GM12875 (cell line): ENCODE measurements at regions not wholly inside any gene's neighbourhood (a gene's known extent, or its start where the extent isn't known, plus 50 kb on each side); places are given as distances from the start of the nearest gene placed in this dataset.

Source experiments
- H3K4me3 ChIP-seq: one replicate; pipeline ENCODE4 v1.5.1; 2011; ENCODE audit warnings: low read depth, low read length, control low read depth
- TF ChIP-seq, protein P1 (sequence below): IDR thresholded peaks from 2 replicates; pipeline ENCODE4 v1.5.1; 2011; ENCODE audit warnings: low read depth, mild to moderate bottlenecking, control low read depth, inconsistent platforms, low read length, moderate library complexity, borderline replicate concordance; ENCODE audit not compliant: insufficient read depth

DNA sequence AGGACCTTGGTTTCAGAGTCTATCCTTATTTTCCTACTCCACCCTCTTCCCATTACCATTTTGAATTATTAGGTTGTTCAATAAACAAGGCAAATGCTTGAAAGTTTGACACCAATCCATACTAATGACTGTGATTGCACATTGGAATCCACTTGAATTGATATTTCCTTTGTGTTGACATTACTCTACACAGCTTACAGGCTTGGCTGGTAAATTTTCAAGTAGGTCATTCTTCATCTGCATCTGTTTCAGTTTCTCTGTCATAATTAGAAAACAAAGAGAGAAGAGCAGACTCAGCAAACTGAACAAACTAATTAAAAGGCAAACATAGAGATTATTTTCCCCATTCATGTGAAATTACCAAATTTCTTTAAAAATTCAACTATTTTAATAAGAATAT lies 732.9 kb upstream of the BCHE start:
- TF ChIP-seq, protein P1, sequence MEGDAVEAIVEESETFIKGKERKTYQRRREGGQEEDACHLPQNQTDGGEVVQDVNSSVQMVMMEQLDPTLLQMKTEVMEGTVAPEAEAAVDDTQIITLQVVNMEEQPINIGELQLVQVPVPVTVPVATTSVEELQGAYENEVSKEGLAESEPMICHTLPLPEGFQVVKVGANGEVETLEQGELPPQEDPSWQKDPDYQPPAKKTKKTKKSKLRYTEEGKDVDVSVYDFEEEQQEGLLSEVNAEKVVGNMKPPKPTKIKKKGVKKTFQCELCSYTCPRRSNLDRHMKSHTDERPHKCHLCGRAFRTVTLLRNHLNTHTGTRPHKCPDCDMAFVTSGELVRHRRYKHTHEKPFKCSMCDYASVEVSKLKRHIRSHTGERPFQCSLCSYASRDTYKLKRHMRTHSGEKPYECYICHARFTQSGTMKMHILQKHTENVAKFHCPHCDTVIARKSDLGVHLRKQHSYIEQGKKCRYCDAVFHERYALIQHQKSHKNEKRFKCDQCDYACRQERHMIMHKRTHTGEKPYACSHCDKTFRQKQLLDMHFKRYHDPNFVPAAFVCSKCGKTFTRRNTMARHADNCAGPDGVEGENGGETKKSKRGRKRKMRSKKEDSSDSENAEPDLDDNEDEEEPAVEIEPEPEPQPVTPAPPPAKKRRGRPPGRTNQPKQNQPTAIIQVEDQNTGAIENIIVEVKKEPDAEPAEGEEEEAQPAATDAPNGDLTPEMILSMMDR: no peak

DNA sequence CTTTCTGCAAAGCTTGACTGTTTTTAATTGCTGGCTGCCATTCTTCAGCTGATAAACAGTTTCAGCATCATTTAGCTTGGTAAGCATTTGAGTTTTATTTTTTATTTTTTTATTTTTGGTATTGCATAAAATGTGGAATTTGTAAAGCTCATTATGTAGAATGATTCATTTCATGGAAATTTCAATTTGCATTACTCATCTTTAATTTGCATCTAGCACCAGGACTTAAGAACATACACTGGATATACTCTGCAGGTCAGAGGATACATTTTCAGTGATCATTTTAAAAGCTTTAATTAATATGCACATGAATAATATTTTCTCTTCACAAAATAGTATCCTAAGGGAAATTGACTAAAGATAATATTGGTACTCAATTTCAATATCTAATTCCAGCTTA lies 732.4 kb upstream of the BCHE start:
- H3K4me3 ChIP-seq: no peak overlapping the region
- TF ChIP-seq, protein P1: no peak

More for the DNA sequence above, 732.9 kb upstream of the BCHE start:
- no peak overlapping the region for H3K4me3 ChIP-seq

DNA sequence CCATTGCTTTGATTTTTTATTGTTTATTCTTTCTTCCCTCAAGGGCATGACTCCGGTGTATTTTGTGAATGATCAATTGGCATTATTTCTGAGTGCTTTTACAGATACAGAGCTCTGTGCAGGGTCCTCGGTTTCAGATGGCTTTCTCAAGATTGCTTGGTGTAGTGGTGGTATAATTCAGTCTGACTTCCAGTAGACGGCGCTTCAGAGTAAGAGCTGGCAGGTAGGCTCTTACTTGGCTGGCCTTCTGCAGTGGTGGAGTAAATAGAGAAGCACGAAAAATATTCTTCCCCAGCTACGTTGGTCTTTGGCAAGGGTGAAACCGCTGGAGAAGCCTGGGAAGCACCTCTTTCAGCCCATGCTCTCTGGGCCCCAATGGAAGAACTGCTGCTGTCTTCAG lies 723.0 kb upstream of the BCHE start:
- no peak overlapping the region for H3K4me3 ChIP-seq
- TF ChIP-seq, protein P1: no peak

DNA sequence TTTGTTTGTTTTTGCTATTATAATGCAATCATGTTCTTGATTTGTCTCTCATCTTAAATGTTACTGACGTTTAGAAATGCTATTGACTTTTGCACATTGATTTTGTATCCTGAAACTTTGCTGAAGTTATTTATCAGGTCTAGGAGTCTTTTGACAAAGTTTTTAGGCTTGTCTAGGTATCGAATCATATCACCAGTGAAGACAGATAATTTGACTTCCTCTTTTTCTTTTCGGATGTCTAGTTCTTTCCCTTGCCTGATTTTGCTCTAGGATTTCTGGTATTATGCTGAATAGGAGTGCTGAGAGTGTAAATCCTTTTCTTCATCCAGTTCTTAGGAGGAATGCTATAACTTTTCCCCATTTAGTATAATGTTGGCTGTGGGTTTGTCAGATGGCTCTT lies 719.7 kb upstream of the BCHE start:
- TF ChIP-seq, protein P1: no peak
- H3K4me3 ChIP-seq: no peak overlapping the region

DNA sequence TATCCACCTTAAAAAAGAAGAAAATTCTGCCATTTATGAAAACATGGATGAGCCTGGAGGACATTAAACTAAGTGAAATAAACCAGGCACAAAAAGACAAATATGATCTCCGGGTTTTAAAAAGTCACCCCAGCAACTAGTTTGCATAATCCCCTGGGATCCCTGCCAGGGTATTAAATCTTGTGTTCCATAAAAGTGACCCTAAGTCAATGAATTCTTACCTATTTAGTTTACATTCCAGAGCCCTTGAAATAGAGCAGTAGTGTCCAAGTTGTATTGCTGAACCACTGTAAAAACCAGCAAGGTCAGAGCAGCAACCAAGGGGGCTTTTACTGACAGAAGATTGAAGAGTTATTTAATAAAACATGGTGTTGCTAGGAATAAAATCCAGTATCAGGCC lies 716.8 kb upstream of the BCHE start:
- no peak overlapping the region for H3K4me3 ChIP-seq
- TF ChIP-seq, protein P1: no peak

DNA sequence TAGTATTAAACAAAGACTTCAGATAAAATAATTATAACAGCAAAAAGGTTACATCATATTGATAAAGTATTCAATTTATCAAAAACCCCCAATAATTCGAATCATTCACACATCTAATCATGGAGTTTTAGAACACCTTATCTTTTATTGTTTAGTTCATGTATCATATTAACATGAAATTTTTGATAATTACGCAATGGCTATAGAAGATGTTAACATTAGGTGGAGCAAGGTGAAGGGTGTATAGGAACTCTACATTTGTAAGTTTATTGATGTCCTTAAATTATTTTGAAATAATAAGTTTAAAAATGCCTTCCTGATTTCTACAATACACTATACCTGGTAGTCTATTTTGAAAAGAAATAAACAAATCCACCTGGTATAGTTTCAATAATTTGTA lies 696.5 kb upstream of the BCHE start:
- TF ChIP-seq, protein P1: no peak
- H3K4me3 ChIP-seq: no peak overlapping the region

DNA sequence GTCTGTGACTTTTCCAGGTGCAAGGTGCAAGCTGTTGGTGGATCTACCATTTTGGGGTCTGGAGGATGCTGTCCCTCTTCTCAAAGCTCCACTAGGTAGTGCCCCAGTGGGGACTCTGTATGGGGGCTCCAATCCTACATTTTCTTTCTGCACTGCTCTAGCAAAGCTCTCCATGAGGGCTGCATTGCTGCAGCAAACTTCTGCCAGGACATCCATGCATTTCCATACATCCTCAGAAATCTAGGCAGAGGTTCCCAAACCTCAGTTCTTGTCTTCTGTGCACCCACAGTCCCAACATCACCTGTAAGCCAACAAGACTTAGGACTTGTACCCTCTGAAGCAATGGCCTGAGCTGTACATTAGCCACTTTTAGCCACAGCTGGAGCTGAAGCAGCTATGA lies 694.5 kb upstream of the BCHE start:
- TF ChIP-seq, protein P1: no peak
- H3K4me3 ChIP-seq: no peak overlapping the region
